Chondrocyte (in vitro differentiated cells): ENCODE measurements at regions not wholly inside any gene's neighbourhood (a gene's known extent, or its start where the extent isn't known, plus 50 kb on each side); places are given as distances from the start of the nearest gene placed in this dataset.

Source experiments
- DNase-seq: peaks from one replicate; pipeline ENCODE4 v3.0.0; 2021; ENCODE audit warnings: mixed read lengths, low spot score
- H3K27ac Mint-ChIP-seq: one replicate; pipeline ENCODE4 v1.8.0; 2021; ENCODE audit warnings: mild to moderate bottlenecking, moderate library complexity, mixed read lengths; ENCODE audit not compliant: unreplicated experiment
- H3K27me3 Mint-ChIP-seq: 2 replicates; pipeline ENCODE4 v1.8.0; 2021; ENCODE audit warnings: low read depth, mixed read lengths
- H3K36me3 Mint-ChIP-seq: 2 replicates; pipeline ENCODE4 v1.8.0; 2021; ENCODE audit warnings: low read depth, mixed read lengths
- H3K4me1 Mint-ChIP-seq: 2 replicates; pipeline ENCODE4 v1.8.0; 2021; ENCODE audit warnings: low read depth, mild to moderate bottlenecking, mixed read lengths
- H3K4me3 Mint-ChIP-seq: one replicate; pipeline ENCODE4 v1.8.0; 2021; ENCODE audit warnings: mild to moderate bottlenecking, moderate library complexity, mixed read lengths; ENCODE audit not compliant: unreplicated experiment
- H3K9me3 Mint-ChIP-seq: 2 replicates; pipeline ENCODE4 v1.8.0; 2021; ENCODE audit warnings: low read depth, mixed read lengths
- TF ChIP-seq, protein P1 (sequence below): fragments of 200-600 bp; sonication (generic); IDR thresholded peaks from 2 replicates; pipeline ENCODE4 v1.5.0; 2021; ENCODE audit warnings: antibody characterized with exemption, mild to moderate bottlenecking, moderate library complexity

- no peak for DNase-seq
- H3K27ac Mint-ChIP-seq: no peak overlapping the region
- H3K36me3 Mint-ChIP-seq: no peaks in the 10 kb centered on the region
- H3K27me3 Mint-ChIP-seq: no peaks in the 10 kb centered on the region
- H3K4me1 Mint-ChIP-seq: no peaks in the 10 kb centered on the region
- peaks cover 2% of the 10 kb centered on the region for H3K9me3 Mint-ChIP-seq
- H3K4me3 Mint-ChIP-seq: no peak overlapping the region
- TF ChIP-seq, protein P1, sequence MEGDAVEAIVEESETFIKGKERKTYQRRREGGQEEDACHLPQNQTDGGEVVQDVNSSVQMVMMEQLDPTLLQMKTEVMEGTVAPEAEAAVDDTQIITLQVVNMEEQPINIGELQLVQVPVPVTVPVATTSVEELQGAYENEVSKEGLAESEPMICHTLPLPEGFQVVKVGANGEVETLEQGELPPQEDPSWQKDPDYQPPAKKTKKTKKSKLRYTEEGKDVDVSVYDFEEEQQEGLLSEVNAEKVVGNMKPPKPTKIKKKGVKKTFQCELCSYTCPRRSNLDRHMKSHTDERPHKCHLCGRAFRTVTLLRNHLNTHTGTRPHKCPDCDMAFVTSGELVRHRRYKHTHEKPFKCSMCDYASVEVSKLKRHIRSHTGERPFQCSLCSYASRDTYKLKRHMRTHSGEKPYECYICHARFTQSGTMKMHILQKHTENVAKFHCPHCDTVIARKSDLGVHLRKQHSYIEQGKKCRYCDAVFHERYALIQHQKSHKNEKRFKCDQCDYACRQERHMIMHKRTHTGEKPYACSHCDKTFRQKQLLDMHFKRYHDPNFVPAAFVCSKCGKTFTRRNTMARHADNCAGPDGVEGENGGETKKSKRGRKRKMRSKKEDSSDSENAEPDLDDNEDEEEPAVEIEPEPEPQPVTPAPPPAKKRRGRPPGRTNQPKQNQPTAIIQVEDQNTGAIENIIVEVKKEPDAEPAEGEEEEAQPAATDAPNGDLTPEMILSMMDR: peak; percentile 15
Measured at GRCh38 chr12:61654698-61655097, 605.5 kb upstream of the USP15 start.

DNA sequence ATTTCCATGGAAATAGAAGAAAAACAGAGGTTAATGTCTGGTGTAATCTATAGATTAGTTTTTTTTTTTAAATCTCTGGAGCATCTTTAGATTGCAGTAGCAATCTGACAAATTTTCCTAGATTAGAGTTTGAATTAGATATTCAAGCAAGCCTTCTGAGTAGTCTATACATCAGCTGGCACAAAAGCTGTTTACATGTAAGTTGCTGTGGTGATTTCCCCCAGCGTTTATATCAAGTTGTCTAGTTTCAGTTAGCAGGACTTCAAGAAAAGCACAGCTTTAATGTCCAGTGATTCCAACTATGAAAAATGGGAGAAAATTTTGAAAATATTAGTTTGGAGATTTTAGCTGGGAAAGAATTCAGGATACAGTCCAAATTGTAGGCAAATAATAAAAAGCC lies 605.0 kb upstream of the USP15 start:
- no peak overlapping the region for H3K27ac Mint-ChIP-seq
- TF ChIP-seq, protein P1: no peak
- no peaks in the 10 kb centered on the region for H3K36me3 Mint-ChIP-seq
- no peaks in the 10 kb centered on the region for H3K27me3 Mint-ChIP-seq
- DNase-seq: no peak
- no peaks in the 10 kb centered on the region for H3K4me1 Mint-ChIP-seq
- H3K4me3 Mint-ChIP-seq: no peak overlapping the region
- peaks cover 4% of the 10 kb centered on the region for H3K9me3 Mint-ChIP-seq

DNA sequence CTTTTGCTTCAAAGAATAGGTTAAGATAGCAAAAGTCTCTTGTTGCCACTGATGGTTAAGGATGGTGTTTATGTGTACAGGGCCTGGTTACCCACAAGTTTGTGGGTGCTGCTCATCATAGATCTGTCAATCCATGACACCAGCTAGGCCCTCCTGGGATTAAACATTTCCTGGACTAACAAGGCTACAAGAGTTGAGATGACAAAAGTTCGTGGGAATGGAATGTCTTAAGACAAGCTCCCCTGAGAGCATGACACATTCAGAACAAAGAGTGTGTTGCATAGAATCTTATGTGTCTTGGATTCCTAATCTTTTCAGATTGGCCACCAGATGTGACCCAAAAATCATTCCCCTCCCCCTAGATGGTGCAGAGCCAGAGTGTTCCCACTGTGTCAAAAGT lies 592.5 kb upstream of the USP15 start:
- H3K4me1 Mint-ChIP-seq: no peaks in the 10 kb centered on the region
- DNase-seq: no peak
- no peak overlapping the region for H3K27ac Mint-ChIP-seq
- H3K27me3 Mint-ChIP-seq: no peaks in the 10 kb centered on the region
- peaks cover 19% of the 10 kb centered on the region for H3K9me3 Mint-ChIP-seq
- H3K4me3 Mint-ChIP-seq: no peak overlapping the region
- TF ChIP-seq, protein P1: no peak
- H3K36me3 Mint-ChIP-seq: no peaks in the 10 kb centered on the region

DNA sequence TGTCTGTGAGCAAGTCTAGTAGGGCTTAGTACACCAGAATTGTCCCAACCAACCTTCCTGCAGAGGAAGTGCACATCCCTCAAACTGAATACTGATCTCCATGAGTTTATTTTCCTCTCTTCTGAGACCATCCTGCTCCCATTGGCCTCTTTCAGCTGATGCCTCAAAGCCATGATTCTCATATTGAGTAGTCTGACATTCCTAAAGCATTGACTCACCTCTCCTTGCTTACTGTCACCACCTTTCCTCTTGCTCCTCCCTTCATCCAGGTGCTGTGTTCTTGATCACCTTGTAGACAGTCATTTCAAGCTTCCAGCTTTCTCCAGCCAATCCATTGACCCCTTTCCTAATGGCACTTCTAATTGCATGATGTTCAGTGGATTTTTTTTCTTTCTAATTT lies 583.7 kb upstream of the USP15 start:
- no peak for DNase-seq
- H3K27ac Mint-ChIP-seq: no peak overlapping the region
- H3K9me3 Mint-ChIP-seq: peaks cover 14% of the 10 kb centered on the region
- H3K4me1 Mint-ChIP-seq: no peaks in the 10 kb centered on the region
- H3K27me3 Mint-ChIP-seq: no peaks in the 10 kb centered on the region
- H3K36me3 Mint-ChIP-seq: no peaks in the 10 kb centered on the region
- TF ChIP-seq, protein P1: no peak
- H3K4me3 Mint-ChIP-seq: no peak overlapping the region

- no peak overlapping the region for H3K4me3 Mint-ChIP-seq
- H3K9me3 Mint-ChIP-seq: no peaks in the 10 kb centered on the region
- no peak overlapping the region for H3K27ac Mint-ChIP-seq
- H3K4me1 Mint-ChIP-seq: no peaks in the 10 kb centered on the region
- H3K36me3 Mint-ChIP-seq: no peaks in the 10 kb centered on the region
- TF ChIP-seq, protein P1: no peak
- no peak for DNase-seq
- peaks cover 4% of the 10 kb centered on the region for H3K27me3 Mint-ChIP-seq
Measured at GRCh38 chr12:61687407-61687806, 572.8 kb upstream of the USP15 start.
